ENCODE measurements at regions not wholly inside any gene's neighbourhood (a gene's known extent, or its start where the extent isn't known, plus 50 kb on each side); places are given as distances from the start of the nearest gene placed in this dataset.
"Not testable (repeated sequence)": the region's sequence is repeated elsewhere in the genome, so short reads cannot be mapped to it uniquely, and the experiment has no call there.

DNA sequence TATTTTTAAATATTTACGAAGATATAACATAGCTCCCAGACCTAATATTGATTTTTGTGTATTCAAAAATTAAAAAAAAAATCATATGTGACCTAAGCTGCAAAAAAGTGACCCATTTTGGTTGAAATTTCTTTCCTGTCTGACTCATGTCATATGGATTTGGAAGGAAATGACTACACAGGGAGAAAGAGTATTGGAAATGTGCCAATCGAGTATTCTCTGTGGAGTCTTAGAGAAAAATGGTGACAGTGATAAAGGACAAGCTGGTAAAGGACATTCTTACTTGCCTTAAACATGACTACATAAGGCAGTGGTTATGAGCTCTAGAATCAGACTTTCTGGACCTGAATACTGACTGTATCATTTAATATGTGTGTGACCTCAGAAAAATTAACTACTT lies 262.9 kb upstream of the PTPRD start:
- Histone ChIP-seq H3K4me1 (ENCODE audit: insufficient read depth, low read length) (no peaks in the 10 kb centered on the region), H3K9ac (ENCODE audit: low read depth, low read length) (no peak overlapping the region), H3K4me2 (ENCODE audit: insufficient read depth, low read length) (no peak overlapping the region), H3K27ac (ENCODE audit: low read length) (no peak overlapping the region), H3K79me2 (ENCODE audit: insufficient read depth, low read length) (no peaks in the 10 kb centered on the region), H2AFZ (ENCODE audit: low read depth, low read length) (no peak overlapping the region), H3K27me3 (ENCODE audit: insufficient read depth, low read length, poor library complexity) (no peaks in the 10 kb centered on the region), H3K4me3 (ENCODE audit: low read depth in 1 of 2, low read length in 2 of 2) (no peak overlapping the region), H3K9me3 (ENCODE audit: insufficient read depth, low read length, severe bottlenecking) (no peaks in the 10 kb centered on the region), H4K20me1 (ENCODE audit: insufficient read depth, low read length) (no peaks in the 10 kb centered on the region), H3K36me3 (ENCODE audit: insufficient read depth, low read length) (no peaks in the 10 kb centered on the region)
- ATAC-seq (ENCODE audit: insufficient read depth, low read depth) = no peak
- TF ChIP-seq EZH2 (IDR thresholded peaks at IDR 0.05; ENCODE audit: borderline replicate concordance, low read depth, low read length, severe bottlenecking) (no peak), CTCF (IDR thresholded peaks at IDR 0.05; ENCODE audit: borderline replicate concordance, extremely low read depth, low read length, poor library complexity, severe bottlenecking) (no peak)
- no peak for DNase-seq

GRCh38 chr9:10876333-10876732 lies 263.5 kb upstream of the PTPRD start:
- Histone ChIP-seq H3K4me1 (ENCODE audit: insufficient read depth, low read length) (no peaks in the 10 kb centered on the region), H3K9ac (ENCODE audit: low read depth, low read length) (no peak overlapping the region), H2AFZ (ENCODE audit: low read depth, low read length) (no peak overlapping the region), H3K79me2 (ENCODE audit: insufficient read depth, low read length) (no peaks in the 10 kb centered on the region), H3K4me3 (ENCODE audit: low read depth in 1 of 2, low read length in 2 of 2) (no peak overlapping the region), H3K9me3 (ENCODE audit: insufficient read depth, low read length, severe bottlenecking) (no peaks in the 10 kb centered on the region), H3K27ac (ENCODE audit: low read length) (no peak overlapping the region), H4K20me1 (ENCODE audit: insufficient read depth, low read length) (no peaks in the 10 kb centered on the region), H3K27me3 (ENCODE audit: insufficient read depth, low read length, poor library complexity) (no peaks in the 10 kb centered on the region), H3K4me2 (ENCODE audit: insufficient read depth, low read length) (no peak overlapping the region), H3K36me3 (ENCODE audit: insufficient read depth, low read length) (no peaks in the 10 kb centered on the region)
- ATAC-seq (ENCODE audit: insufficient read depth, low read depth) = no peak
- DNase-seq = no peak
- no peak for TF ChIP-seq EZH2 (IDR thresholded peaks at IDR 0.05; ENCODE audit: borderline replicate concordance, low read depth, low read length, severe bottlenecking)
- no peak for TF ChIP-seq CTCF (IDR thresholded peaks at IDR 0.05; ENCODE audit: borderline replicate concordance, extremely low read depth, low read length, poor library complexity, severe bottlenecking)

DNA sequence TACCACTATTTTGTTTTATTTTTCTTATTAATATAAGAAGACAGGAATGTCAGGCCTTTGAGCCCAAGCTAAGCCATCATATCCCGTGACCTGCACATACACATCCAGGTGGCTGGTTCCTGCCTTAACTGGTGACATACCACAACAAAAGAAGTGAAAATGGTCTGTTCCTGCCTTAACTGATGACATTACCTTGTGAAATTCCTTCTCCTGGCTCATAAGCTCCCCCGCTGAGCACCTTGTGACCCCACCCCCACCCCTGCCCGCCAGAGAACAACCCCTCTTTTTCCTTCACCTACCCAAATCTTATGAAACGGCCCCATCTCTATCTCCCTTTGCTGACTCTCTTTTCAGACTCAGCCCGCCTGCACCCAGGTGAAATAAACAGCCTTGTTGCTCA lies 277.5 kb upstream of the PTPRD start:
- not testable (repeated sequence) for H3K27me3 ChIP-seq (ENCODE audit: insufficient read depth, low read length, poor library complexity); H3K4me3 ChIP-seq (ENCODE audit: low read depth in 1 of 2, low read length in 2 of 2); H3K4me1 ChIP-seq (ENCODE audit: insufficient read depth, low read length); H3K4me2 ChIP-seq (ENCODE audit: insufficient read depth, low read length); H3K27ac ChIP-seq (ENCODE audit: low read length); H3K9me3 ChIP-seq (ENCODE audit: insufficient read depth, low read length, severe bottlenecking); H2AFZ ChIP-seq (ENCODE audit: low read depth, low read length); H3K36me3 ChIP-seq (ENCODE audit: insufficient read depth, low read length); DNase-seq; H4K20me1 ChIP-seq (ENCODE audit: insufficient read depth, low read length); H3K9ac ChIP-seq (ENCODE audit: low read depth, low read length); H3K79me2 ChIP-seq (ENCODE audit: insufficient read depth, low read length); ATAC-seq (ENCODE audit: insufficient read depth, low read depth)

- Histone ChIP-seq H2AFZ (ENCODE audit: low read depth, low read length) (no peak overlapping the region), H3K9ac (ENCODE audit: low read depth, low read length) (no peak overlapping the region), H3K27ac (ENCODE audit: low read length) (no peak overlapping the region), H3K4me2 (ENCODE audit: insufficient read depth, low read length) (no peak overlapping the region), H3K27me3 (ENCODE audit: insufficient read depth, low read length, poor library complexity) (no peaks in the 10 kb centered on the region), H3K79me2 (ENCODE audit: insufficient read depth, low read length) (no peaks in the 10 kb centered on the region), H3K36me3 (ENCODE audit: insufficient read depth, low read length) (no peaks in the 10 kb centered on the region), H3K9me3 (ENCODE audit: insufficient read depth, low read length, severe bottlenecking) (no peaks in the 10 kb centered on the region), H4K20me1 (ENCODE audit: insufficient read depth, low read length) (no peaks in the 10 kb centered on the region), H3K4me1 (ENCODE audit: insufficient read depth, low read length) (no peaks in the 10 kb centered on the region), H3K4me3 (ENCODE audit: low read depth in 1 of 2, low read length in 2 of 2) (no peak overlapping the region)
- no peak for TF ChIP-seq EZH2 (IDR thresholded peaks at IDR 0.05; ENCODE audit: borderline replicate concordance, low read depth, low read length, severe bottlenecking)
- TF ChIP-seq CTCF (IDR thresholded peaks at IDR 0.05; ENCODE audit: borderline replicate concordance, extremely low read depth, low read length, poor library complexity, severe bottlenecking) = no peak
- ATAC-seq (ENCODE audit: insufficient read depth, low read depth) (no peak), DNase-seq (no peak)
Measured at GRCh38 chr9:10899509-10899908, 286.7 kb upstream of the PTPRD start.
